Tibial nerve (tissue), 4 donors: ENCODE measurements at regions not wholly inside any gene's neighbourhood (a gene's known extent, or its start where the extent isn't known, plus 50 kb on each side); places are given as distances from the start of the nearest gene placed in this dataset.

ENCODE experiments used
- DNase-seq, 2 donors: peaks; one replicate each; pipeline ENCODE4 v3.0.0-alpha.2; 2019; ENCODE audit warnings: low spot score in 2 of 2
- H3K27ac ChIP-seq, 4 donors: fragments of 200-600 bp; sonication (generic) in 3 of 4; one replicate each; pipeline ENCODE4 v1.5.1; 2017 to 2019; ENCODE audit warnings: mild to moderate bottlenecking in 1 of 4
- H3K27me3 ChIP-seq, 2 donors: fragments of 200-600 bp; sonication (generic) in 1 of 2; one replicate each; pipeline versions ENCODE4 v1.5.1 to v1.6.0; 2017 to 2019
- H3K36me3 ChIP-seq, 3 donors: fragments of 200-600 bp; sonication (generic); one replicate each; pipeline ENCODE4 v1.5.1; 2018 to 2019
- H3K4me1 ChIP-seq, 4 donors: fragments of 200-600 bp; sonication (generic) in 3 of 4; one replicate each; pipeline ENCODE4 v1.5.1; 2017 to 2019
- H3K4me3 ChIP-seq, 4 donors: fragments of 200-600 bp; sonication (generic) in 3 of 4; one replicate each; pipeline ENCODE4 v1.5.1; 2017 to 2019; ENCODE audit warnings: mild to moderate bottlenecking in 1 of 4, moderate library complexity in 1 of 4
- H3K9me3 ChIP-seq, 4 donors: fragments of 200-600 bp; sonication (generic) in 3 of 4; one replicate each; pipeline ENCODE4 v1.5.1; 2017 to 2019
- CTCF ChIP-seq, 5 experiments: fragments of 200-600 bp in 3 of 5; fragments of 450-650 bp in 2 of 5; sonication (generic) in 3 of 5; IDR thresholded peaks; one replicate each; pipeline ENCODE4 v1.5.1; 2016 to 2019; ENCODE audit warnings: antibody characterized with exemption in 5 of 5, mild to moderate bottlenecking in 3 of 5, moderate library complexity in 2 of 5
- EP300 ChIP-seq, 2 donors: sonication (generic); formaldehyde crosslinking; IDR thresholded peaks; one replicate each; pipeline ENCODE4 v1.6.1; 2017; ENCODE audit warnings: antibody characterized with exemption in 2 of 2, mild to moderate bottlenecking in 1 of 2
- POLR2A ChIP-seq, 2 donors: fragments of 450-650 bp; IDR thresholded peaks; one replicate each; pipeline ENCODE4 v1.6.1; 2017; ENCODE audit warnings: antibody characterized with exemption in 2 of 2, mild to moderate bottlenecking in 2 of 2, moderate library complexity in 2 of 2
- WGBS, 2 donors: methylation state at CpG; one replicate each; pipeline ENCODE4 v1.1.5; 2018; 5-methylcytosine and 5-hydroxymethylcytosine counted together

- H3K4me3 ChIP-seq, result no peak overlapping the region
- peaks cover 0 to 13% (median 0%) of the 10 kb centered on the region in 4 donors for H3K9me3 ChIP-seq
- H3K27ac ChIP-seq, result no peak overlapping the region
- TF ChIP-seq CTCF (IDR thresholded peaks at IDR 0.05) (no peak), POLR2A (IDR thresholded peaks at IDR 0.05) (no peak), EP300 (IDR thresholded peaks at IDR 0.05) (no peak)
- no peaks in the 10 kb centered on the region for H3K4me1 ChIP-seq
- peak in 1 of 2 donors; percentile 16 for DNase-seq
- 56 to 62% methylated on average over 12 to 14 of the region's 14 CpGs for WGBS, 2 donors
- H3K36me3 ChIP-seq, result no peaks in the 10 kb centered on the region
- H3K27me3 ChIP-seq, result no peaks in the 10 kb centered on the region
Measured at GRCh38 chr11:45554230-45554967, 111.0 kb downstream of the CHST1 start.

- WGBS, 2 donors, result 82 to 84% methylated on average over 8 to 9 of the region's 9 CpGs
- DNase-seq, result no peak
Measured at GRCh38 chr11:45553383-45553936, 112.0 kb downstream of the CHST1 start.

DNA sequence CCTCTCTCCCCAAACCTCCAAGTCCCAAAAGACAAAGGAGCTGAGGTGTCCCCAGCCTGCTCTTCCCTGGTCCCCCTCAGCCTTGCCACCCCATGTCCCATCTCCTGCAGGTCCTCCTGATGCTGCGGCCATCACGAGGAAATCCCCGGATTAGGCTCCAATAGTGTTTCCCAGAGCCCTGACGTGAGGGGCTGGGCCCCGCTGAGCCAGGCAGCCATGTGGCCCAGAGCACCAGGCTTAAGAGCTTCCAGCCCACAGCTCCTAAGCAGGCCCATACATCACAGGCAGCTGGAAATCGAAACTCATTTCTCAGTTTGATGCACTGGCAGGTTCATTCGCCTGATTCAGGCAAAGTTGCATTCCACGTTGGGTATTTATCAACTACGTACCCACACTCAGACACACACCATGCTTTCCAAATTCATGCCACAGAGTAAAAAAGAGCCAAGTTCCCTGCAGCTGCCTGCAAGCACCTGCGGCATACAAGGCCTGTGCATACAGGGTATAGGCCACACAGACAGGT is 114.2 kb downstream of the CHST1 start:
- H3K4me1 ChIP-seq, result no peaks in the 10 kb centered on the region
- no peaks in the 10 kb centered on the region for H3K36me3 ChIP-seq
- no peak overlapping the region for H3K4me3 ChIP-seq
- WGBS, 2 donors, result 74 to 81% methylated on average over 10 of the region's 10 CpGs
- DNase-seq, result no peak
- no peaks in the 10 kb centered on the region for H3K27me3 ChIP-seq
- no peak for TF ChIP-seq EP300 (IDR thresholded peaks at IDR 0.05)
- TF ChIP-seq CTCF (IDR thresholded peaks at IDR 0.05), result no peak
- TF ChIP-seq POLR2A (IDR thresholded peaks at IDR 0.05), result no peak
- no peaks in the 10 kb centered on the region for H3K9me3 ChIP-seq
- no peak overlapping the region for H3K27ac ChIP-seq

More at GRCh38 chr11:45553383-45553936, 112.0 kb downstream of the CHST1 start:
- Histone ChIP-seq H3K27ac (no peak overlapping the region), H3K36me3 (no peaks in the 10 kb centered on the region), H3K4me3 (no peak overlapping the region), H3K9me3 (peaks cover 0 to 13% (median 0%) of the 10 kb centered on the region in 4 donors), H3K4me1 (no peaks in the 10 kb centered on the region), H3K27me3 (no peaks in the 10 kb centered on the region)
- no peak for TF ChIP-seq EP300 (IDR thresholded peaks at IDR 0.05)
- no peak for TF ChIP-seq POLR2A (IDR thresholded peaks at IDR 0.05)
- TF ChIP-seq CTCF (IDR thresholded peaks at IDR 0.05), result no peak

DNA sequence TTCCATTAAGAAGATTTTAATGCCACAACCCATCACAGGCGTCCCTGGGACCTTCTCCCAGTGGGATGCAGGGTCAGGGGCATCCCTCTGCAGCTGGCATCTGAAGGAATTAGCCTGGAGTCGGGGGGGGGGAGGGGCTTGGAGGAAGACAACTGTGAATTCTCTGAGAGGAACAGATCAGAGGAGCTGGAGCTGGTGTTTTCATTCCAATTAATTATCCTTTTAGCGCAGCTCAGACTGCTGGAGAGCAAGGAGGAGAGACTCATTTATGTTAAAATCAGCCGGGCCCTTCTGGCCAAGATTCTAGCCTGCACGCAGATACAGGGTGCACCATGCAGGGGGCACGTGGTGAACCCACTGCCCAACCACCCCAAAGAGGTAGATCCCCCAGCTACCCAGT is 116.2 kb downstream of the CHST1 start:
- TF ChIP-seq EP300 (IDR thresholded peaks at IDR 0.05) (no peak), CTCF (IDR thresholded peaks at IDR 0.05) (no peak), POLR2A (IDR thresholded peaks at IDR 0.05) (no peak)
- 60 to 63% methylated on average over 6 of the region's 6 CpGs for WGBS, 2 donors
- Histone ChIP-seq H3K4me1 (no peaks in the 10 kb centered on the region), H3K36me3 (no peaks in the 10 kb centered on the region), H3K27ac (no peak overlapping the region), H3K27me3 (no peaks in the 10 kb centered on the region), H3K9me3 (no peaks in the 10 kb centered on the region), H3K4me3 (no peak overlapping the region)
- no peak for DNase-seq

- TF ChIP-seq CTCF (IDR thresholded peaks at IDR 0.05) (no peak), POLR2A (IDR thresholded peaks at IDR 0.05) (no peak), EP300 (IDR thresholded peaks at IDR 0.05) (no peak)
- Histone ChIP-seq H3K36me3 (no peaks in the 10 kb centered on the region), H3K27me3 (no peaks in the 10 kb centered on the region), H3K4me1 (no peaks in the 10 kb centered on the region), H3K27ac (no peak overlapping the region), H3K9me3 (no peaks in the 10 kb centered on the region), H3K4me3 (no peak overlapping the region)
- 53 to 57% methylated on average over 3 of the region's 3 CpGs for WGBS, 2 donors
- no peak for DNase-seq
Measured at GRCh38 chr11:45546366-45546765, 119.1 kb downstream of the CHST1 start.
